ENCODE measurements at regions not wholly inside any gene's neighbourhood (a gene's known extent, or its start where the extent isn't known, plus 50 kb on each side); places are given as distances from the start of the nearest gene placed in this dataset.

DNA sequence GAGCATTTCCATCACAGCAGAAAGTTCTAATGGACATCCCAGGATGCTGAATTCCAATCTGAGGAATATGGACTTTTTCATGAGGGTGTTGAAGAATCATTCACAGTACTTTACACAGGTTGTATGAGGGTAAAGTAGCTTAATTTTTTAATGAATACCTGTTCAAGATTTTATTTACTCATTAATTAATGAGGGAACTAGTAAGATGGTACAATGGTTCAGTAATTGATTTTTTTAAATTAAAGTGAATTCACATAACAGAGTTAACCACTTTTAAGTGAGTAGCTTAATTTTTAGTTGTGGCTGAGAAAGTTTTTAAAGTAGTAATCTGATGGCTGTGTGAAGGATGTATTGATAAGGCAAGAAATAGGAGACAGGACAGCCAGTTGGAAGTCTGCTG lies 266.5 kb downstream of the GFRA1 start:
- DNase-seq = no peak

DNA sequence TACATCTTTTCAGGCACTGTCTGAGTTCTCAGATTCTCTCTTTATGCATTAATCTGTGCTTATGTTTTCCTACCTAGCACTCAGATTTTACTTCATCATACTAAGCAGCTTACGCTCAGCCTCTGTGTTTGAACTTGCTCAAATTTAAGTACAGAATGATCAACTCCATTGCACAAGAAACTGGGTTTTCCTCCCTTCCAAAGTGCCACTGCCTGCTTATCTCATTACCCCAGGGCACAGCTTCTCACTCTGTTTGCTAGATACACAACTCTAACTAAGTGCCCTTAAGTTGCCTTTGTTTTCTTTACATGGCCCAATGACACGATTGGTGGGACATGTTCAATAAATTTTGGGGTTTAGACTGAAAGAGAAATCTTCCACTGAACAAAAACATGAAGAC lies 267.7 kb downstream of the GFRA1 start:
- no peak for DNase-seq

DNA sequence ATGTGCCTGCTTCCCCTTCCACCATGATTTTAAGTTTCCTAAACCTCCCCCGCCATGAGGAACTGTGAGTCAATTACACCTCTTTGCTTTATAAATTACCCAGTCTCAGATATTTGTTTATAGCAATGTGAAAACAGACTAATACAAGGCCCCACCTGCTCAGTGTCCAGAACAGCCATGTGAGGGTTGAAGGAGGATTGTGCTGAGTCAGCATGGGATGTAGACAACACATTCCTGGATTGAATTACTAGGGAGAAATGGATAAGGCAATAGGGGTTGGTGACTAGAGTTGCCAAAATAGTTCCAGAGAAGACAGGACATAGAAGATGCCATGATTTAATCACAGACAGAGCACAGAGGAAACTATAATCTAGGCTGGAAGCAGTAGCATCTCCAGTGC lies 270.3 kb downstream of the GFRA1 start:
- DNase-seq = no peak

DNA sequence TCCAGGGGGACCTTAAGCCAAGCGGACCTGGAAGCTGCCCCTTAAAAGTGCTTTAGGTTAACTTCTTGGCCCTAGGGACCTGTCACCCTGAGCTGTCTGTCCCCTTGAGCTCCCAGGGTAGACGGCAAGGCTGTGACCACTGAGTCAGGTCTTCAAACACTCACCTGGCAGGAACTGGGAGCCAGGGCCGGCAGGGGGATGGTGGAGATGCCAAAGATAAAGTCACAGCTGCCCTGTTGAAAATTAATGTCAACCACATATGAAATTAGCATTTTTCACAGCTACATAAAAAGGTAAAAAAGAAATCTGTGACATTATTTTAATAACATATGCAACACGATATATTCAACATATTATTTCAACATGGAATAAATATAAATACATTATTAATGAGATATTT lies 271.0 kb downstream of the GFRA1 start:
- no peak for DNase-seq

DNA sequence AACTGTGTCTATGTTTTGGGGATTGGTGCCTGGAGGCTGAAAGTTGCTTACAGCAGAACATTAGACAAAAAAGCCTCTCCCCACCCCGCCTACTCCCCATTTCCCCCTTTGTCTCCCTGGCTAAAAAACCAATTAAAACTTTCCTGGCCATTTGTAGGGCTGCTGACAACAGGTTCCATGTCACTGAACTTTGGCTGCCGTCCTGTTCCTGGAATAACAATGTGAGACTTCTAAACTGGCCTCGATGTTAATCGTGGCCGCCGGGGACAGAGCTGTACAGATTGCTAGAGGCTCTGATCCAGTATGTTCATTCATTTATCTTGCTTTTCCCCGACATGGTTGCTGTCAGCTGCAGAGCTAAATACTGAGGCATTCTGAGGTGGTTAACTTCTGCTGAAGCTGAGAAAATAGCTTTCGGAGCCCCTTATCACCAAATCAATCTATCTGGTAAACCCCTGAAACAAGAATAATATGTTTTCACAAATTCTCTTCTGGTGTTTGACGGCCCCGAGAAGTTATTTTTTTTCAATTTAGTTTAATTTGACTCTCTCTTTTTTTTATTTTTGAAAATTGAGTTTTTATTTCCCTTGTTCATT lies 271.6 kb downstream of the GFRA1 start:
- peak; percentile 72 for DNase-seq

DNA sequence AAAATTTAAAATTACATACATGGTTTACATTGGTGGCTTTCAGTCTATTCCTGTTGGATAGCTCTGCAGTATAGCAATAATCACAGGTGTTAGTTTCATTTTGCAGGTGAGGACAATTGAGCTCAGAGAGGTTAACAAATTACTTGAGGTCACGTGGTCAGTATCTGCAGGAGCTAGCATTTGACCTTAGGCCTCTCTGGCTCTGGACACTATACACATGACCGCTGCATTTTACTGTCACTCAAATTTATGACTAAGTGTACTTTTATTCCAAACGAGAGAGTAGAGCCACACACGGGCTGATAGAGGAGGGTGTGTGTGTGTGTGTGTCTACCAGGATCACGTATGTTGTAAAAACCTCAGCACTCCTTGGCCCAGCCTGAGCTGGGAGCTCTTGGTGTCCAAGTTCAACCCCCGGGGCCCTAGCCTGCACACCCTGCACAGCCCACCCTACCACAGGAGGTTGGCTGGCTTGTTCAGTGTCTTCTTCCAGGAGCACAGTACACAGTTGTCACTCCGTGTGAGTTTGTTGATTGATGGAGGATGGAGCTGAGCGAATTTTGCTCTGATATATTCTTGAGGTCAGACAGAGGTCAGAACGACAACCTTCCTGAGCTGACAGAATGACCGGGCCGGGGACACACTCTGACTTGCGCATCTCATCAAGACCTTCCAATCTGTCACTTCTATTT lies 272.7 kb downstream of the GFRA1 start:
- DNase-seq = no peak
